Keratinocyte (primary cell): ENCODE measurements at regions not wholly inside any gene's neighbourhood (a gene's known extent, or its start where the extent isn't known, plus 50 kb on each side); places are given as distances from the start of the nearest gene placed in this dataset.

Experiments
- DNase-seq: peaks from one replicate; pipeline ENCODE4 v3.0.0-alpha.2; 2011; ENCODE audit warnings: low read depth, missing footprints, low spot score
- FAIRE-seq: peaks from 2 replicates; lab custom pipeline; 2011; peaks lifted over from hg19 to GRCh38; lab: Jason Lieb, UNC
- H2AFZ ChIP-seq: 2 replicates; pipeline ENCODE4 v1.6.0; 2012; ENCODE audit warnings: low read length, control low read depth, inconsistent platforms; ENCODE audit not compliant: control insufficient read depth
- H3K27ac ChIP-seq: 2 replicates; pipeline ENCODE4 v1.5.1; 2011; ENCODE audit warnings: low read length; ENCODE audit not compliant: control insufficient read depth, insufficient read depth
- H3K27me3 ChIP-seq: 3 replicates; pipeline ENCODE4 v1.6.0; 2011; ENCODE audit warnings: low read length; ENCODE audit not compliant: control insufficient read depth, insufficient read depth; ENCODE audit errors: extremely low read depth
- H3K36me3 ChIP-seq, 2 experiments: 2 replicates in 1 of 2; 3 replicates in 1 of 2; pipeline ENCODE4 v1.5.1; 2011; ENCODE audit warnings: low read length in 2 of 2, mild to moderate bottlenecking in 1 of 2; ENCODE audit not compliant: control insufficient read depth in 2 of 2, insufficient read depth in 2 of 2; ENCODE audit errors: extremely low read depth in 1 of 2
- H3K4me1 ChIP-seq: 3 replicates; pipeline ENCODE4 v1.5.1; 2011; ENCODE audit warnings: low read length; ENCODE audit not compliant: control insufficient read depth, insufficient read depth; ENCODE audit errors: extremely low read depth
- H3K4me2 ChIP-seq: 3 replicates; pipeline ENCODE4 v1.6.0; 2011; ENCODE audit warnings: low read depth, low read length; ENCODE audit not compliant: control insufficient read depth, insufficient read depth; ENCODE audit errors: extremely low read depth
- H3K4me3 ChIP-seq, 3 experiments: fragments of 200-600 bp in 1 of 3; sonication (generic) in 1 of 3; 2 replicates in 2 of 3; 3 replicates in 1 of 3; pipeline ENCODE4 v1.5.1; 2011 to 2016; ENCODE audit warnings: low read length in 3 of 3, mild to moderate bottlenecking in 3 of 3, control low read depth in 2 of 3, inconsistent platforms in 1 of 3, low read depth in 1 of 3, mixed read lengths in 1 of 3, mixed run types in 1 of 3, moderate library complexity in 1 of 3; ENCODE audit not compliant: control insufficient read depth in 2 of 3, insufficient read depth in 2 of 3; ENCODE audit errors: extremely low read depth in 1 of 3
- H3K79me2 ChIP-seq: 2 replicates; pipeline ENCODE4 v1.6.0; 2012; ENCODE audit warnings: low read length; ENCODE audit not compliant: control insufficient read depth, insufficient read depth
- H3K9ac ChIP-seq: 3 replicates; pipeline ENCODE4 v1.6.0; 2011; ENCODE audit warnings: low read length; ENCODE audit not compliant: control insufficient read depth, insufficient read depth; ENCODE audit errors: extremely low read depth
- H3K9me1 ChIP-seq: 3 replicates; pipeline ENCODE4 v1.6.0; 2011; ENCODE audit warnings: low read length; ENCODE audit not compliant: control insufficient read depth, insufficient read depth; ENCODE audit errors: extremely low read depth
- H3K9me3 ChIP-seq: 2 replicates; pipeline ENCODE4 v1.5.1; 2012; ENCODE audit warnings: low read depth, low read length; ENCODE audit not compliant: control insufficient read depth
- H4K20me1 ChIP-seq: 3 replicates; pipeline ENCODE4 v1.6.0; 2011; ENCODE audit warnings: low read length; ENCODE audit not compliant: control insufficient read depth, insufficient read depth; ENCODE audit errors: extremely low read depth
- CTCF ChIP-seq, 3 experiments: IDR thresholded peaks in 1 of 3; conservative IDR thresholded peaks in 1 of 3; optimal IDR thresholded peaks in 1 of 3; 2 replicates in 2 of 3; 3 replicates in 1 of 3; pipeline versions ENCODE3 to v1.5.1; 2011; ENCODE audit warnings: low read length in 3 of 3, mild to moderate bottlenecking in 3 of 3, moderate library complexity in 2 of 3, control low read depth in 1 of 3, inconsistent platforms in 1 of 3; ENCODE audit not compliant: insufficient read depth in 2 of 3; ENCODE audit errors: extremely low read depth in 1 of 3
- EZH2 ChIP-seq: IDR thresholded peaks from one replicate; pipeline ENCODE4 v1.6.1; 2012; ENCODE audit warnings: inconsistent platforms, mild to moderate bottlenecking, low read length, moderate library complexity
- dilution Hi-C: fragments of 300-500 bp; cut with MboI; formaldehyde crosslinking; loops from one replicate; pipeline ENCODE4 v1.7.0; 2020; ENCODE audit warnings: low sequenced_read_pairs; ENCODE audit not compliant: extremely low pct_ligation_motif_present

GRCh38 chr6:106918115-106918514 is 56.4 kb downstream of the CD24 start:
- H3K9me1 ChIP-seq: no peaks in the 10 kb centered on the region
- no peaks in the 10 kb centered on the region for H3K36me3 ChIP-seq
- no peak overlapping the region for H3K4me3 ChIP-seq
- H3K4me2 ChIP-seq: no peak overlapping the region
- H3K27me3 ChIP-seq: no peaks in the 10 kb centered on the region
- dilution Hi-C loops: no loop called here
- no peaks in the 10 kb centered on the region for H3K79me2 ChIP-seq
- TF ChIP-seq EZH2 (no peak), CTCF (optimal IDR thresholded peaks at IDR 0.05 in 1 of 3, IDR thresholded peaks at IDR 0.05 in 1 of 3, conservative IDR thresholded peaks at IDR 0.05 in 1 of 3; ENCODE audit: extremely low read depth in 1 of 3, insufficient read depth in 2 of 3, low read length in 3 of 3) (no peak)
- no peak for FAIRE-seq
- peaks cover 7% of the 10 kb centered on the region for H3K4me1 ChIP-seq
- DNase-seq: no peak
- H2AFZ ChIP-seq: no peak overlapping the region
- H3K9ac ChIP-seq: no peak overlapping the region
- no peaks in the 10 kb centered on the region for H4K20me1 ChIP-seq
- H3K9me3 ChIP-seq: no peaks in the 10 kb centered on the region
- H3K27ac ChIP-seq: no peak overlapping the region

GRCh38 chr6:106916891-106917290 is 57.6 kb downstream of the CD24 start:
- H3K27me3 ChIP-seq: no peaks in the 10 kb centered on the region
- no peak overlapping the region for H3K9ac ChIP-seq
- H3K27ac ChIP-seq: no peak overlapping the region
- H3K79me2 ChIP-seq: no peaks in the 10 kb centered on the region
- no peak for FAIRE-seq
- peaks cover 17% of the 10 kb centered on the region for H3K4me1 ChIP-seq
- TF ChIP-seq EZH2 (no peak), CTCF (optimal IDR thresholded peaks at IDR 0.05 in 1 of 3, IDR thresholded peaks at IDR 0.05 in 1 of 3, conservative IDR thresholded peaks at IDR 0.05 in 1 of 3; ENCODE audit: extremely low read depth in 1 of 3, insufficient read depth in 2 of 3, low read length in 3 of 3) (no peak)
- H3K4me3 ChIP-seq: no peak overlapping the region
- no peaks in the 10 kb centered on the region for H4K20me1 ChIP-seq
- no peak overlapping the region for H2AFZ ChIP-seq
- H3K36me3 ChIP-seq: no peaks in the 10 kb centered on the region
- no peaks in the 10 kb centered on the region for H3K9me1 ChIP-seq
- dilution Hi-C loops: no loop called here
- no peak overlapping the region for H3K4me2 ChIP-seq
- DNase-seq: no peak
- H3K9me3 ChIP-seq: no peaks in the 10 kb centered on the region
